Lung (tissue), 11 donors: ENCODE measurements at regions not wholly inside any gene's neighbourhood (a gene's known extent, or its start where the extent isn't known, plus 50 kb on each side); places are given as distances from the start of the nearest gene placed in this dataset.

Experiments
- ATAC-seq: fragments of 200-7000 bp; cut with Tn5 transposase; one replicate; pipeline ENCODE4 v1.9.1; 2020; ENCODE audit warnings: moderate number of reproducible peaks; ENCODE audit not compliant: insufficient read depth, low FRiP score
- DNase-seq, 3 donors: peaks; one replicate each; pipeline ENCODE4 v3.0.0-alpha.2; 2013 to 2017
- H3K27ac ChIP-seq, 2 donors: one replicate each; pipeline ENCODE4 v1.5.1; 2013; ENCODE audit warnings: mild to moderate bottlenecking in 2 of 2, moderate library complexity in 2 of 2, control low read depth in 1 of 2, inconsistent platforms in 1 of 2, low read depth in 1 of 2, low read length in 1 of 2
- H3K27me3 ChIP-seq, 3 donors: one replicate each; pipeline ENCODE4 v1.5.1; 2013; ENCODE audit warnings: low read length in 2 of 3; ENCODE audit not compliant: control insufficient read depth in 3 of 3, insufficient read depth in 3 of 3
- H3K36me3 ChIP-seq, 4 donors: one replicate each; pipeline ENCODE4 v1.5.1; 2013; ENCODE audit warnings: low read length in 4 of 4, mild to moderate bottlenecking in 1 of 4, moderate library complexity in 1 of 4; ENCODE audit not compliant: control insufficient read depth in 4 of 4, insufficient read depth in 4 of 4
- H3K4me1 ChIP-seq, 5 donors: one replicate each; pipeline ENCODE4 v1.5.1; 2013; ENCODE audit warnings: low read length in 5 of 5, mild to moderate bottlenecking in 2 of 5, moderate library complexity in 1 of 5; ENCODE audit not compliant: control insufficient read depth in 5 of 5, insufficient read depth in 5 of 5
- H3K4me3 ChIP-seq: one replicate; pipeline ENCODE4 v1.5.1; 2013; ENCODE audit warnings: mild to moderate bottlenecking, control low read depth, moderate library complexity
- H3K9ac ChIP-seq, 2 donors: one replicate each; pipeline ENCODE4 v1.5.1; 2013; ENCODE audit warnings: low read length in 2 of 2, control low read depth in 1 of 2; ENCODE audit not compliant: insufficient read depth in 1 of 2
- H3K9me3 ChIP-seq, 4 donors: one replicate each; pipeline ENCODE4 v1.5.1; 2013; ENCODE audit warnings: low read length in 3 of 4, mild to moderate bottlenecking in 1 of 4, moderate library complexity in 1 of 4; ENCODE audit not compliant: control insufficient read depth in 4 of 4, insufficient read depth in 3 of 4
- CTCF ChIP-seq: IDR thresholded peaks from 2 replicates; pipeline ENCODE4 v1.5.1; 2012; ENCODE audit warnings: mild to moderate bottlenecking; ENCODE audit errors: control extremely low read depth, extremely low read depth
- WGBS, 2 donors: extraction: QIAGEN DNeasy Blood & Tissue Kit; methylation state at CpG; one replicate each; pipeline ENCODE4 v1.1.7; 2013; 5-methylcytosine and 5-hydroxymethylcytosine counted together
- donor health status: control.
- donor health status: control.
- donor health status: Bipolar disorder and iron deficiency.
- donor health status: healthy.
- donor health status: DM: yes; HTN: yes; CAD: no.

- no peak overlapping the region for H3K9ac ChIP-seq
- no peak overlapping the region for H3K4me3 ChIP-seq
- H3K9me3 ChIP-seq: no peaks in the 10 kb centered on the region
- H3K27me3 ChIP-seq: no peaks in the 10 kb centered on the region
- no peak for ATAC-seq
- H3K4me1 ChIP-seq: no peaks in the 10 kb centered on the region
- 81 to 90% methylated on average over 7 of the region's 7 CpGs for WGBS, 2 donors
- H3K27ac ChIP-seq: no peak overlapping the region
- no peak for DNase-seq
- TF ChIP-seq CTCF: no peak
- no peaks in the 10 kb centered on the region for H3K36me3 ChIP-seq
Observed at GRCh38 chr7:34457329-34457728, 200.7 kb upstream of the NPSR1 start.

- Histone ChIP-seq H3K9ac (no peak overlapping the region), H3K27me3 (no peaks in the 10 kb centered on the region), H3K27ac (no peak overlapping the region), H3K4me3 (no peak overlapping the region), H3K9me3 (peaks cover 0 to 2% (median under 1%) of the 10 kb centered on the region in 4 donors), H3K36me3 (no peaks in the 10 kb centered on the region), H3K4me1 (no peaks in the 10 kb centered on the region)
- no peak for TF ChIP-seq CTCF
- 80 to 91% methylated on average over 1 of the region's 1 CpG for WGBS, 2 donors
- DNase-seq (no peak), ATAC-seq (no peak)
Observed at GRCh38 chr7:34463830-34464229, 194.2 kb upstream of the NPSR1 start.

GRCh38 chr7:34471844-34472243 is 186.2 kb upstream of the NPSR1 start:
- Histone ChIP-seq H3K4me1 (no peaks in the 10 kb centered on the region), H3K4me3 (no peak overlapping the region), H3K9me3 (peaks cover 0 to 13% (median 4%) of the 10 kb centered on the region in 4 donors), H3K36me3 (no peaks in the 10 kb centered on the region), H3K9ac (no peak overlapping the region), H3K27me3 (no peaks in the 10 kb centered on the region), H3K27ac (no peak overlapping the region)
- TF ChIP-seq CTCF: no peak
- ATAC-seq (no peak), DNase-seq (no peak)

GRCh38 chr7:34486371-34486770 is 171.6 kb upstream of the NPSR1 start:
- no peaks in the 10 kb centered on the region for H3K4me1 ChIP-seq
- no peak for ATAC-seq

More at GRCh38 chr7:34486371-34486770, 171.6 kb upstream of the NPSR1 start:
- Histone ChIP-seq H3K9ac (no peak overlapping the region), H3K27ac (no peak overlapping the region), H3K4me3 (no peak overlapping the region), H3K36me3 (no peaks in the 10 kb centered on the region), H3K27me3 (no peaks in the 10 kb centered on the region), H3K9me3 (no peaks in the 10 kb centered on the region)
- WGBS, 2 donors: 79 to 89% methylated on average over 4 of the region's 4 CpGs
- no peak for TF ChIP-seq CTCF
- no peak for DNase-seq
